SH-SY5Y (cell line): ENCODE measurements at regions not wholly inside any gene's neighbourhood (a gene's known extent, or its start where the extent isn't known, plus 50 kb on each side); places are given as distances from the start of the nearest gene placed in this dataset.

ENCODE experiments used
- GATA2 ChIP-seq: IDR thresholded peaks from 2 replicates; pipeline ENCODE4 v1.6.1; 2011; ENCODE audit warnings: mild to moderate bottlenecking, low read depth, low read length
- GATA3 ChIP-seq: IDR thresholded peaks from 2 replicates; pipeline ENCODE4 v1.6.1; 2011; ENCODE audit warnings: low read depth, mild to moderate bottlenecking, low read length, moderate library complexity

GRCh38 chr7:16130111-16131110 is 290.9 kb downstream of the CRPPA start:
- TF ChIP-seq GATA2 (no peak), GATA3 (no peak)
